SK-N-MC (cell line): ENCODE measurements at regions not wholly inside any gene's neighbourhood (a gene's known extent, or its start where the extent isn't known, plus 50 kb on each side); places are given as distances from the start of the nearest gene placed in this dataset.

Source experiments
- EZH2 ChIP-seq: fragments of 200-600 bp; sonication (generic); IDR thresholded peaks from one replicate; pipeline ENCODE4 v1.6.1; 2017; ENCODE audit warnings: antibody characterized with exemption
- POLR2AphosphoS5 ChIP-seq: IDR thresholded peaks from 2 replicates; pipeline ENCODE4 v1.6.1; 2012; ENCODE audit warnings: mild to moderate bottlenecking, low read depth, low read length, borderline replicate concordance

- TF ChIP-seq POLR2AphosphoS5 (no peak), EZH2 (no peak)
These were observed 122.1 kb upstream of the PLAAT1 start for GRCh38 chr3:193118907-193119306.
